NCI-H1694 treated with DMSO at 0.1 percent for 48 hours (cell line): ENCODE measurements at regions not wholly inside any gene's neighbourhood (a gene's known extent, or its start where the extent isn't known, plus 50 kb on each side); places are given as distances from the start of the nearest gene placed in this dataset.
A peak's percentile ranks its signal among the peaks of the same experiment; 100 is the strongest.
"Not testable (repeated sequence)": the region's sequence is repeated elsewhere in the genome, so short reads cannot be mapped to it uniquely, and the experiment has no call there.

Source experiments
- DNase-seq: peaks from one replicate; lab custom pipeline; 2025; lab: John Stamatoyannopoulos, UW

GRCh38 chr20:60171313-60171712 lies 213.1 kb downstream of the CDH26 start:
- DNase-seq, result no peak

- no peak for DNase-seq
These were observed 213.5 kb downstream of the CDH26 start for GRCh38 chr20:60171738-60172137.

GRCh38 chr20:60172346-60172984 lies 214.2 kb downstream of the CDH26 start:
- DNase-seq, result no peak

GRCh38 chr20:60177080-60177479 lies 218.9 kb downstream of the CDH26 start:
- DNase-seq, result no peak

- no peak for DNase-seq
These were observed 222.8 kb downstream of the CDH26 start for GRCh38 chr20:60180986-60181385.

- DNase-seq, result no peak
These were observed 228.2 kb downstream of the CDH26 start for GRCh38 chr20:60186412-60186811.

- no peak for DNase-seq
These were observed 229.5 kb downstream of the CDH26 start for GRCh38 chr20:60187683-60188082.

GRCh38 chr20:60191014-60191413 lies 232.8 kb downstream of the CDH26 start:
- no peak for DNase-seq

GRCh38 chr20:60192326-60192725 lies 234.1 kb downstream of the CDH26 start:
- DNase-seq, result no peak

GRCh38 chr20:60199132-60199531 lies 240.9 kb downstream of the CDH26 start:
- DNase-seq, result not testable (repeated sequence)

GRCh38 chr20:60199866-60200265 lies 241.6 kb downstream of the CDH26 start:
- no peak for DNase-seq

- no peak for DNase-seq
These were observed 242.2 kb downstream of the CDH26 start for GRCh38 chr20:60200305-60200918.

GRCh38 chr20:60201198-60201835 lies 243.1 kb downstream of the CDH26 start:
- no peak for DNase-seq

GRCh38 chr20:60202046-60202445 lies 243.8 kb downstream of the CDH26 start:
- no peak for DNase-seq

- no peak for DNase-seq
These were observed 245.2 kb downstream of the CDH26 start for GRCh38 chr20:60203451-60203850.

GRCh38 chr20:60204601-60205000 lies 246.4 kb downstream of the CDH26 start:
- no peak for DNase-seq

- DNase-seq, result no peak
These were observed 248.0 kb downstream of the CDH26 start for GRCh38 chr20:60206259-60206658.

GRCh38 chr20:60209048-60209447 lies 250.8 kb downstream of the CDH26 start:
- DNase-seq, result no peak

GRCh38 chr20:60210779-60211617 lies 252.8 kb downstream of the CDH26 start:
- peak; percentile 4 for DNase-seq

- DNase-seq, result no peak
These were observed 253.6 kb downstream of the CDH26 start for GRCh38 chr20:60211618-60212463.

GRCh38 chr20:60212695-60213094 lies 254.5 kb downstream of the CDH26 start:
- DNase-seq, result no peak
